ENCODE measurements at regions not wholly inside any gene's neighbourhood (a gene's known extent, or its start where the extent isn't known, plus 50 kb on each side); places are given as distances from the start of the nearest gene placed in this dataset.

GRCh38 chr2:122643725-122644329 lies 888.4 kb downstream of the TSN start:
- TF ChIP-seq MNT (conservative IDR thresholded peaks at IDR 0.05) = no peak
- no peak for TF ChIP-seq POLR2A (conservative IDR thresholded peaks at IDR 0.05)
- no peak for TF ChIP-seq CTCF (IDR thresholded peaks at IDR 0.05 in 2 of 3, conservative IDR thresholded peaks at IDR 0.05 in 1 of 3; ENCODE audit: insufficient read depth in 2 of 3, low read depth in 1 of 3, low read length in 3 of 3)
- no peak for TF ChIP-seq REST (IDR thresholded peaks at IDR 0.05; ENCODE audit: borderline replicate concordance)
- no peak for TF ChIP-seq REST (CRISPR knock-in tag; IDR thresholded peaks at IDR 0.05; ENCODE audit: low read depth)
- no peak for TF ChIP-seq ATF3 (IDR thresholded peaks at IDR 0.05)
- no peak for TF ChIP-seq ATF3 (CRISPR knock-in tag; conservative IDR thresholded peaks at IDR 0.05)
